ENCODE measurements at regions not wholly inside any gene's neighbourhood (a gene's known extent, or its start where the extent isn't known, plus 50 kb on each side); places are given as distances from the start of the nearest gene placed in this dataset.

DNA sequence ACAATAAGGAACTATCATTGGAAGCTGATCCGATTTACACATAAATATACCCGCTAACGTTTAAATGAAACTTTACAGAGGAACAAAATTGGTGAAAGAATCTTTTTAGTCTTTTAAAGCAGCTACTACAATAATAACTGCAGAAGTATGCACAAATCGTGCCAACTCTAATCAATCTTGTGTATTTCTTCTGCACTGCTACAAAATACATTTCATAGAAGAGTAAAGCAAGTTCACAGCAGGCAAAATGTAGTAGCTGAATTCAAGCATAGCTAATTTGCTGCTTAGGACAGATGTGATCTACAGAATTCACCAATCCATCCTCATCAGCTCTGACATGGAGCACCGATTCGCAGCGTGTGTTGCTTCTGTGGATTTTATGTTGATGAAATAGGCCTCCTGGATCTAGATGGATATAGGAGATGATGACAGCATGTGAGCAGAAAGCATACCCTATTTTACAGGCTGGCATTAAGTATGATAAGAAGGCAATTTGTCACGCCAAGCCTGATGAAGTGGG is 367.3 kb upstream of the FGF13 start:
- TF ChIP-seq, protein P1, sequence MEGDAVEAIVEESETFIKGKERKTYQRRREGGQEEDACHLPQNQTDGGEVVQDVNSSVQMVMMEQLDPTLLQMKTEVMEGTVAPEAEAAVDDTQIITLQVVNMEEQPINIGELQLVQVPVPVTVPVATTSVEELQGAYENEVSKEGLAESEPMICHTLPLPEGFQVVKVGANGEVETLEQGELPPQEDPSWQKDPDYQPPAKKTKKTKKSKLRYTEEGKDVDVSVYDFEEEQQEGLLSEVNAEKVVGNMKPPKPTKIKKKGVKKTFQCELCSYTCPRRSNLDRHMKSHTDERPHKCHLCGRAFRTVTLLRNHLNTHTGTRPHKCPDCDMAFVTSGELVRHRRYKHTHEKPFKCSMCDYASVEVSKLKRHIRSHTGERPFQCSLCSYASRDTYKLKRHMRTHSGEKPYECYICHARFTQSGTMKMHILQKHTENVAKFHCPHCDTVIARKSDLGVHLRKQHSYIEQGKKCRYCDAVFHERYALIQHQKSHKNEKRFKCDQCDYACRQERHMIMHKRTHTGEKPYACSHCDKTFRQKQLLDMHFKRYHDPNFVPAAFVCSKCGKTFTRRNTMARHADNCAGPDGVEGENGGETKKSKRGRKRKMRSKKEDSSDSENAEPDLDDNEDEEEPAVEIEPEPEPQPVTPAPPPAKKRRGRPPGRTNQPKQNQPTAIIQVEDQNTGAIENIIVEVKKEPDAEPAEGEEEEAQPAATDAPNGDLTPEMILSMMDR (IDR thresholded peaks at IDR 0.05): no peak
- TF ChIP-seq EZH2 (IDR thresholded peaks at IDR 0.05; ENCODE audit: borderline replicate concordance, insufficient read depth, low read depth, low read length, poor library complexity, severe bottlenecking): no peak
- CTCF ChIA-PET: no interaction called here
- H3K4me1 Mint-ChIP-seq: no peaks in the 10 kb centered on the region
- H3K27me3 ChIP-seq (replicated peaks in 1 of 4; ENCODE audit: control extremely low read depth in 1 of 4, control insufficient read depth in 3 of 4, insufficient read depth in 4 of 4, low read length in 3 of 4): no peaks in the 10 kb centered on the region
- H3K27ac ChIP-seq (ENCODE audit: low read length in 2 of 2): no peak overlapping the region
- H3K9me3 ChIP-seq (ENCODE audit: control extremely low read depth in 1 of 3, control insufficient read depth in 2 of 3, insufficient read depth in 1 of 3, low read length in 2 of 3): no peaks in the 10 kb centered on the region
- DNase-seq (no peak), ATAC-seq (ENCODE audit: low read depth) (no peak)
- intact Hi-C loops (cut with micrococcal nuclease): no loop called here
- H3K4me1 ChIP-seq (ENCODE audit: control insufficient read depth in 2 of 2, insufficient read depth in 2 of 2, low read length in 2 of 2): no peaks in the 10 kb centered on the region
- H3K4me2 ChIP-seq (replicated peaks; ENCODE audit: low read depth, low read length, poor library complexity, severe bottlenecking): no peak overlapping the region
- H2AFZ ChIP-seq (ENCODE audit: insufficient read depth, low read depth, low read length, poor library complexity, severe bottlenecking): no peak overlapping the region
- no peaks in the 10 kb centered on the region for H4K20me1 ChIP-seq (ENCODE audit: control insufficient read depth, insufficient read depth, low read length, poor library complexity, severe bottlenecking)
- WGBS (ENCODE audit: insufficient coverage): no CpG with 5 or more reads among the region's 8 CpGs
- no peak overlapping the region for H3K27ac Mint-ChIP-seq
- POLR2A ChIA-PET: no interaction called here
- H3K9me3 Mint-ChIP-seq (ENCODE audit: insufficient read depth): no peaks in the 10 kb centered on the region
- H3K4me3 ChIP-seq (ENCODE audit: control extremely low read depth in 1 of 5, extremely low read depth in 1 of 5, insufficient read depth in 1 of 5, low read depth in 2 of 5, low read length in 4 of 5): no peak overlapping the region
- no peaks in the 10 kb centered on the region for H3K79me2 ChIP-seq (ENCODE audit: control insufficient read depth, insufficient read depth, low read length)
- H3K36me3 ChIP-seq (replicated peaks in 1 of 2; ENCODE audit: control extremely low read depth in 1 of 2, control insufficient read depth in 1 of 2, extremely low read depth in 1 of 2, insufficient read depth in 2 of 2, low read length in 1 of 2): no peaks in the 10 kb centered on the region
- H3K9ac ChIP-seq (ENCODE audit: low read length): no peak overlapping the region
- no peak overlapping the region for H3K4me3 Mint-ChIP-seq
- no peaks in the 10 kb centered on the region for H3K27me3 Mint-ChIP-seq

DNA sequence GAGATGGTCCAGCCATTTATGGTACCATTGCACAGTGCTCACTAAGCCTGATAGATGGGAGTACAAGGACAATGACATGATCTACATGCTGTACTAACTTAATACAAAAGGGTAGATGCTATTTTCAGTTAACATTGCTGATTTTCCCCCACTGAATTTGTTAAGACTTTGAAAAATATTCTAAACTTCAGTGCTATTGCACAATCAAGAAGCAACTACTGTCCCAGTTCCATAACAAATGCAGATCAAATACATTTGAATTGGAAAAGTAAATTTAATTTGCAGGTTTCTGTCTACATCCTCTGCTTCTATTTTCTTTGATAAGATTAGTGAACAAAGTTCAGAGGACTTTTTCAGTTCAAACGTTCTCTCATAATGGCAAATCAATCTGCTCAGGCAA is 366.8 kb upstream of the FGF13 start:
- Histone ChIP-seq H2AFZ (ENCODE audit: insufficient read depth, low read depth, low read length, poor library complexity, severe bottlenecking) (no peak overlapping the region), H3K79me2 (ENCODE audit: control insufficient read depth, insufficient read depth, low read length) (no peaks in the 10 kb centered on the region), H3K27ac (ENCODE audit: low read length in 2 of 2) (no peak overlapping the region), H3K9ac (ENCODE audit: low read length) (no peak overlapping the region), H3K27me3 (replicated peaks in 1 of 4; ENCODE audit: control extremely low read depth in 1 of 4, control insufficient read depth in 3 of 4, insufficient read depth in 4 of 4, low read length in 3 of 4) (no peaks in the 10 kb centered on the region), H3K36me3 (replicated peaks in 1 of 2; ENCODE audit: control extremely low read depth in 1 of 2, control insufficient read depth in 1 of 2, extremely low read depth in 1 of 2, insufficient read depth in 2 of 2, low read length in 1 of 2) (no peaks in the 10 kb centered on the region), H3K4me3 (ENCODE audit: control extremely low read depth in 1 of 5, extremely low read depth in 1 of 5, insufficient read depth in 1 of 5, low read depth in 2 of 5, low read length in 4 of 5) (no peak overlapping the region), H4K20me1 (ENCODE audit: control insufficient read depth, insufficient read depth, low read length, poor library complexity, severe bottlenecking) (no peaks in the 10 kb centered on the region), H3K9me3 (ENCODE audit: control extremely low read depth in 1 of 3, control insufficient read depth in 2 of 3, insufficient read depth in 1 of 3, low read length in 2 of 3) (no peaks in the 10 kb centered on the region), H3K4me2 (replicated peaks; ENCODE audit: low read depth, low read length, poor library complexity, severe bottlenecking) (no peak overlapping the region), H3K4me1 (ENCODE audit: control insufficient read depth in 2 of 2, insufficient read depth in 2 of 2, low read length in 2 of 2) (no peaks in the 10 kb centered on the region)
- Mint-ChIP-seq H3K4me1 (no peaks in the 10 kb centered on the region), H3K4me3 (no peak overlapping the region), H3K27me3 (no peaks in the 10 kb centered on the region), H3K9me3 (ENCODE audit: insufficient read depth) (no peaks in the 10 kb centered on the region), H3K27ac (no peak overlapping the region)
- TF ChIP-seq EZH2 (IDR thresholded peaks at IDR 0.05; ENCODE audit: borderline replicate concordance, insufficient read depth, low read depth, low read length, poor library complexity, severe bottlenecking): no peak
- TF ChIP-seq, protein P1 (IDR thresholded peaks at IDR 0.05): no peak
- CTCF ChIA-PET: no interaction called here
- DNase-seq (no peak), ATAC-seq (ENCODE audit: low read depth) (no peak)
- intact Hi-C loops (cut with micrococcal nuclease): no loop called here
- POLR2A ChIA-PET: no interaction called here
- no CpG with 5 or more reads among the region's 1 CpG for WGBS (ENCODE audit: insufficient coverage)
